Endodermal cell (in vitro differentiated cells): ENCODE measurements at regions not wholly inside any gene's neighbourhood (a gene's known extent, or its start where the extent isn't known, plus 50 kb on each side); places are given as distances from the start of the nearest gene placed in this dataset.

Experiments
- DNase-seq: peaks from one replicate; pipeline ENCODE4 v3.0.0-alpha.2; 2017
- H3K27ac ChIP-seq: 2 replicates; pipeline ENCODE4 v1.5.1; 2013; ENCODE audit warnings: mild to moderate bottlenecking, low read depth, low read length, moderate library complexity
- H3K27me3 ChIP-seq: 2 replicates; pipeline ENCODE4 v1.6.1; 2013; ENCODE audit warnings: mild to moderate bottlenecking, low read length, moderate library complexity; ENCODE audit not compliant: insufficient read depth, control insufficient read depth, poor library complexity, severe bottlenecking
- H3K36me3 ChIP-seq: 2 replicates; pipeline ENCODE4 v1.7.0; 2013; ENCODE audit warnings: mild to moderate bottlenecking, low read length, moderate library complexity; ENCODE audit not compliant: control insufficient read depth, insufficient read depth
- H3K4me1 ChIP-seq: one replicate; pipeline ENCODE4 v1.7.0; 2013; ENCODE audit warnings: low read length; ENCODE audit not compliant: control insufficient read depth, insufficient read depth
- H3K4me3 ChIP-seq: 2 replicates; pipeline ENCODE4 v1.5.1; 2013; ENCODE audit warnings: mild to moderate bottlenecking, low read length, moderate library complexity
- H3K9ac ChIP-seq: 2 replicates; pipeline ENCODE4 v1.6.1; 2013; ENCODE audit warnings: mild to moderate bottlenecking, low read length, moderate library complexity; ENCODE audit not compliant: poor library complexity, severe bottlenecking; ENCODE audit errors: extremely low read depth
- H3K9me3 ChIP-seq: 2 replicates; pipeline ENCODE4 v1.6.1; 2013; ENCODE audit warnings: mild to moderate bottlenecking, low read length, moderate library complexity; ENCODE audit not compliant: control insufficient read depth
- H3K27ac Mint-ChIP-seq: 2 replicates; pipeline ENCODE4 v1.8.0; 2020; ENCODE audit warnings: mixed read lengths
- H3K27me3 Mint-ChIP-seq: 2 replicates; pipeline ENCODE4 v1.8.0; 2021; ENCODE audit warnings: mild to moderate bottlenecking, mixed read lengths; ENCODE audit not compliant: insufficient read depth
- H3K36me3 Mint-ChIP-seq: 2 replicates; pipeline ENCODE4 v1.8.0; 2020; ENCODE audit warnings: low read depth, mixed read lengths
- H3K4me1 Mint-ChIP-seq: 2 replicates; pipeline ENCODE4 v1.8.0; 2020; ENCODE audit warnings: mixed read lengths
- H3K4me3 Mint-ChIP-seq: 2 replicates; pipeline ENCODE4 v1.8.0; 2020; ENCODE audit warnings: mild to moderate bottlenecking, moderate library complexity, mixed read lengths
- H3K9me3 Mint-ChIP-seq: 2 replicates; pipeline ENCODE4 v1.8.0; 2020; ENCODE audit warnings: mild to moderate bottlenecking, mixed read lengths
- WGBS, 2 experiments: methylation state at CpG; one replicate each; pipeline versions ENCODE4 v1.1.5 to v1.1.7; 2013; ENCODE audit warnings: missing lambda C conversion rate in 2 of 2, mixed read lengths in 1 of 2; ENCODE audit not compliant: insufficient coverage in 1 of 2, insufficient read length in 1 of 2; 5-methylcytosine and 5-hydroxymethylcytosine counted together
- TF ChIP-seq, protein P1 (sequence below): fragments of 200-600 bp; sonication (generic); conservative IDR thresholded peaks from 2 replicates; pipeline ENCODE4 v1.5.0; 2021; ENCODE audit warnings: antibody characterized with exemption, mild to moderate bottlenecking

DNA sequence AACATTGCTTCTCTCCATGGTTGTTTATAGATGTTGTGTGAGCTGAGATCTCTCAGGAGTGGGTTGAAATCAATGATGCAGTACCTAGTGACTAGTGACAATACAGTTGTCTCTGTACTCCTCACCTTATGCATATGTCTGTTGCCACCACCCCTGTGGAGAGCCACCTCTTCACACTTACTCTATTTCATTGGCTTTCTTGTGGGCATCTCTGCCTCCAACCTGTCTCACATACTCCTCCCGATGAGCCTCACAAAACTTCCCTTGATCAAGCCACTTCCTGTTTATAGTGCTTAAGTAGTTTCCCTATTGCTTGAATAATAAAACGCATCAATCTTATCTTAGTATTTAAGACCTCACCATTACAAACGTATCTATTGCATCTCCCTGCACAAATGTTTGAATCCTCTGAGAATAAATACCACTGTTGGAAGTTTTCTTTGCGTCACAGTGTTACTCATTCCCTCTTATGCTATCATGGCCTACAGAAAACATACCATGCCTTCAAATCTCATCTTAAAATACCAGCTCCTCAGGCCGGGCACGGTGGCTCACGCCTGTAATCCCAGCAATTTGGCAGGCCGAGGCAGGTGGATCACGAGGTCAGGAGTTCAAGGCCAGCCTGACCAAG, 54.7 kb upstream of the GREM2 start:
- Histone ChIP-seq H3K9ac (no peak overlapping the region), H3K36me3 (no peaks in the 10 kb centered on the region), H3K27me3 (peaks cover 22% of the 10 kb centered on the region), H3K4me1 (no peaks in the 10 kb centered on the region), H3K9me3 (no peaks in the 10 kb centered on the region), H3K4me3 (no peak overlapping the region), H3K27ac (no peak overlapping the region)
- no peaks in the 10 kb centered on the region for H3K36me3 Mint-ChIP-seq
- WGBS, 2 experiments: 92 to 95% methylated on average over 9 of the region's 9 CpGs
- H3K4me1 Mint-ChIP-seq: no peaks in the 10 kb centered on the region
- H3K4me3 Mint-ChIP-seq: no peak overlapping the region
- H3K27me3 Mint-ChIP-seq: no peaks in the 10 kb centered on the region
- DNase-seq: no peak
- no peak overlapping the region for H3K27ac Mint-ChIP-seq
- TF ChIP-seq, protein P1, sequence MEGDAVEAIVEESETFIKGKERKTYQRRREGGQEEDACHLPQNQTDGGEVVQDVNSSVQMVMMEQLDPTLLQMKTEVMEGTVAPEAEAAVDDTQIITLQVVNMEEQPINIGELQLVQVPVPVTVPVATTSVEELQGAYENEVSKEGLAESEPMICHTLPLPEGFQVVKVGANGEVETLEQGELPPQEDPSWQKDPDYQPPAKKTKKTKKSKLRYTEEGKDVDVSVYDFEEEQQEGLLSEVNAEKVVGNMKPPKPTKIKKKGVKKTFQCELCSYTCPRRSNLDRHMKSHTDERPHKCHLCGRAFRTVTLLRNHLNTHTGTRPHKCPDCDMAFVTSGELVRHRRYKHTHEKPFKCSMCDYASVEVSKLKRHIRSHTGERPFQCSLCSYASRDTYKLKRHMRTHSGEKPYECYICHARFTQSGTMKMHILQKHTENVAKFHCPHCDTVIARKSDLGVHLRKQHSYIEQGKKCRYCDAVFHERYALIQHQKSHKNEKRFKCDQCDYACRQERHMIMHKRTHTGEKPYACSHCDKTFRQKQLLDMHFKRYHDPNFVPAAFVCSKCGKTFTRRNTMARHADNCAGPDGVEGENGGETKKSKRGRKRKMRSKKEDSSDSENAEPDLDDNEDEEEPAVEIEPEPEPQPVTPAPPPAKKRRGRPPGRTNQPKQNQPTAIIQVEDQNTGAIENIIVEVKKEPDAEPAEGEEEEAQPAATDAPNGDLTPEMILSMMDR: no peak
- no peaks in the 10 kb centered on the region for H3K9me3 Mint-ChIP-seq

DNA sequence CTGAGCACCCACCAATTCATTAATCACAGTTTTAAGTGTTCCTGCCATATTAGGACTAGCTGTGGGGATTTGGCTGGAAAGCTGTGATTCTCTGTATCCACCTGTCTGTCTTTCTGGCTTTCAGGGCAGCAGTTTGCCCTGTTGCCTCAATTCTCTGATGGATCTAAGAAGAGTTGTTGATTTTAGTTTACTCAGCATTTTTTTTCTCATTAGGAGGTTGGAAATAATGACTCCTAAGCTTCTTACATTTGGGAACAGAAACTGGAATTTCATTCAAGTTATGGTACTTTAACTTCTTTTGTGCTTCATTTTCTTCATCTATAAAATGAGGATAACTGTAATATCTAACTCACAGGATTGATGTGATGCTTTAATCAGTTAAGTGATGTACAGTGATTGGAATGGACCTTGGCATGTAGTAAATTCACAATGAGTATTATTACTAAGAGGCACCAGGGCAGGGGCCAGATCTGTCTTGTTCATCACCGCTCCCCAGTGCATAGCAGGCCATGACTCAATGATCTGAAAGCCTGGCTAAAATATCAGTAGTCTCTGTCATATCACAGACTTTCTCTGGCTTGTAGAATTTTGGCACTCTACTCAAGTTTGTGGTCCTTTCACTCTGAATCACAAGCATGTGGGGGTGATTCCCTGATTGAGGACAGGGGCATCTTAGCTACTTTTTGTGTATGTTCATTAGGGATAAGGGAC, 51.4 kb upstream of the GREM2 start:
- Mint-ChIP-seq H3K4me1 (no peaks in the 10 kb centered on the region), H3K27me3 (peaks cover 11% of the 10 kb centered on the region), H3K9me3 (no peaks in the 10 kb centered on the region), H3K27ac (no peak overlapping the region), H3K36me3 (no peaks in the 10 kb centered on the region), H3K4me3 (no peak overlapping the region)
- Histone ChIP-seq H3K4me1 (no peaks in the 10 kb centered on the region), H3K27ac (no peak overlapping the region), H3K9me3 (no peaks in the 10 kb centered on the region), H3K4me3 (no peak overlapping the region), H3K27me3 (peaks cover 51% of the 10 kb centered on the region), H3K36me3 (no peaks in the 10 kb centered on the region), H3K9ac (no peak overlapping the region)
- no peak for DNase-seq
- 83 to 97% methylated on average over 1 of the region's 1 CpG for WGBS, 2 experiments
- TF ChIP-seq, protein P1: no peak
